HG02642 (cell line): ENCODE measurements at regions not wholly inside any gene's neighbourhood (a gene's known extent, or its start where the extent isn't known, plus 50 kb on each side); places are given as distances from the start of the nearest gene placed in this dataset.
"Not testable (repeated sequence)": the region's sequence is repeated elsewhere in the genome, so short reads cannot be mapped to it uniquely, and the experiment has no call there.

ENCODE experiments used
- ATAC-seq: cut with Tn5 transposase; IDR thresholded peaks from one replicate; pipeline ENCODE4 v1.9.1; 2021; ENCODE audit warnings: mild to moderate bottlenecking; ENCODE audit not compliant: unreplicated experiment, poor library complexity

GRCh38 chr5:163916376-163916775 lies 411.0 kb downstream of the MAT2B start:
- ATAC-seq, result peak; percentile 89

- ATAC-seq, result no peak
Observed at GRCh38 chr5:163916861-163917260, 411.4 kb downstream of the MAT2B start.

GRCh38 chr5:163917747-163918146 lies 412.3 kb downstream of the MAT2B start:
- ATAC-seq, result no peak

GRCh38 chr5:163934990-163935389 lies 429.6 kb downstream of the MAT2B start:
- ATAC-seq, result not testable (repeated sequence)

- no peak for ATAC-seq
Observed at GRCh38 chr5:163938595-163938994, 433.2 kb downstream of the MAT2B start.

GRCh38 chr5:163941079-163941478 lies 435.7 kb downstream of the MAT2B start:
- no peak for ATAC-seq

- ATAC-seq, result peak; percentile 36
Observed at GRCh38 chr5:163943546-163943945, 438.1 kb downstream of the MAT2B start.

- ATAC-seq, result no peak
Observed at GRCh38 chr5:163944738-163945137, 439.3 kb downstream of the MAT2B start.

- ATAC-seq, result no peak
Observed at GRCh38 chr5:163947848-163948666, 442.6 kb downstream of the MAT2B start.

GRCh38 chr5:163950248-163950647 lies 444.8 kb downstream of the MAT2B start:
- no peak for ATAC-seq

- no peak for ATAC-seq
Observed at GRCh38 chr5:163951069-163951468, 445.6 kb downstream of the MAT2B start.

GRCh38 chr5:163953901-163954300 lies 448.5 kb downstream of the MAT2B start:
- no peak for ATAC-seq

GRCh38 chr5:163961230-163961629 lies 455.8 kb downstream of the MAT2B start:
- ATAC-seq, result not testable (repeated sequence)

GRCh38 chr5:163963881-163964280 lies 458.5 kb downstream of the MAT2B start:
- no peak for ATAC-seq

- ATAC-seq, result no peak
Observed at GRCh38 chr5:163964671-163965070, 459.3 kb downstream of the MAT2B start.

GRCh38 chr5:163967268-163967667 lies 461.8 kb downstream of the MAT2B start:
- no peak for ATAC-seq

GRCh38 chr5:163968651-163969050 lies 463.2 kb downstream of the MAT2B start:
- ATAC-seq, result no peak

- ATAC-seq, result no peak
Observed at GRCh38 chr5:163976696-163977095, 471.3 kb downstream of the MAT2B start.

GRCh38 chr5:163978897-163979296 lies 473.5 kb downstream of the MAT2B start:
- peak; percentile 91 for ATAC-seq

- ATAC-seq, result no peak
Observed at GRCh38 chr5:163988566-163988965, 483.1 kb downstream of the MAT2B start.

GRCh38 chr5:163993126-163993525 lies 487.7 kb downstream of the MAT2B start:
- ATAC-seq, result no peak

- no peak for ATAC-seq
Observed at GRCh38 chr5:163995206-163995605, 489.8 kb downstream of the MAT2B start.
